T-helper 1 cell treated with Interleukin-12 subunit alpha and Interleukin-12 subunit beta and Interleukin-4 antibody, amounts not matched to agents 30 ng/mL and 1 ng/mL, for 36 hours (primary cell): ENCODE measurements at regions not wholly inside any gene's neighbourhood (a gene's known extent, or its start where the extent isn't known, plus 50 kb on each side); places are given as distances from the start of the nearest gene placed in this dataset.

ENCODE experiments used
- intact Hi-C: fragments of 100-400 bp; cut with micrococcal nuclease; formaldehyde crosslinking; loops from one replicate; pipeline ENCODE4 v1.15.1; 2024

DNA sequence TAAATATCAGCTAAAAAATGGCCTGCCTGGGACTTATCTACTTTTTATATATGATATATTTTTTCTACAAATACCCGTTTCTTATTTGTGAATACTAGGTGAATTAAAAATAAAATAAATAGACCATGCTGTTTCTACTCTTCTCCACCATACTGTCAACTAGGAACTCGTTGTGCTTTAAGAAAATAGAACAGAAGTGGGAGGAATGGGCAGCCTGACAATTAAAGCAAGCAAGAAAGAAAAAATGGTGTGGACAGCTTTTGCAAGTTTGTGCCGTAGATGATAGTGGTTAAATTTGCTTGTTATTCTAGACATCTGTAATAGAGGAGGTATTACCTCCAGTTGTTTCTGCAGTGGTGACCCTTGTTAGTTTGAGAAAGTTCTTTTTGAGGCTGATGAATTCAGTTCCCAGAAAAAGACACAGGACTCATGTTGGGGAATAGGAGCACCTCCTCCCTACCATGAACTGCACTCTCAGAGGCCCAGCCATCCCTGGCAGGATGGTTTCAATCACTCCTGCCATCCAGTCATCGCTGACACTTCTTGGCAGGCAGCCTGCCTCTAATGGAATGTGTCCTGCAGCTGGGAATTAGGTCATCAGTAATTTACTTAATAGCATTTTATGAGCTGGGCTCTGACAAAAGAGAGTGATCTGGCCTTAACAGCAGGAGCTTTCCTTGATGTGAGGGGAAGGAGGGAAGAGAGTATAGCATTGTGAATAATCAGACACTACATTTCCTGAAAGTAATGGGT lies 105.0 kb upstream of the GAP43 start:
- intact Hi-C loops, result no loop called here

GRCh38 chr3:115520241-115520640 lies 103.1 kb upstream of the GAP43 start:
- intact Hi-C loops, result no loop called here

GRCh38 chr3:115520651-115521245 lies 102.6 kb upstream of the GAP43 start:
- intact Hi-C loops, result no loop called here

GRCh38 chr3:115523458-115523857 lies 99.9 kb upstream of the GAP43 start:
- intact Hi-C loops, result no loop called here

DNA sequence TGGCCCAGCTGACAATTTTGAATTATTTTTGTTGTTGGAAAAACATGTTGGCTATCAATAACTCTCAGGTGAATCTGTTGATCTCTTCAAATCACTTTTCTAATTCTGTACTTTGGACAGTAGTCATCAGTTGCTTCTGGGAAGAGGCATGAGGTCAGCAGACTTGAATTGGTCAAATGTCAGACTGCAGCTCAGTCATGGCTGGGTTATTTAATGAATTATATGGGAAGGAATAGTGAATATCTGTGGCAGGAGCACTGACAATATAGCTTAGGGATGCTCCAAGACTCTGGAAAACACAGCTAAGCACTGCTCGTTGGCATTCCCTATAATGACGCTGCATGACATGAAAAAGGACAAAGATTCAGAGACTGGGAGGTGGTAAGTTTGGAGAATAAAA lies 98.8 kb upstream of the GAP43 start:
- intact Hi-C loops, result no loop called here

- intact Hi-C loops, result no loop called here
Measured at GRCh38 chr3:115525731-115526130, 97.6 kb upstream of the GAP43 start.

- intact Hi-C loops, result no loop called here
Measured at GRCh38 chr3:115533218-115533617, 90.1 kb upstream of the GAP43 start.

GRCh38 chr3:115536171-115536570 lies 87.1 kb upstream of the GAP43 start:
- intact Hi-C loops, result no loop called here

- intact Hi-C loops, result no loop called here
Measured at GRCh38 chr3:115537669-115538068, 85.6 kb upstream of the GAP43 start.

DNA sequence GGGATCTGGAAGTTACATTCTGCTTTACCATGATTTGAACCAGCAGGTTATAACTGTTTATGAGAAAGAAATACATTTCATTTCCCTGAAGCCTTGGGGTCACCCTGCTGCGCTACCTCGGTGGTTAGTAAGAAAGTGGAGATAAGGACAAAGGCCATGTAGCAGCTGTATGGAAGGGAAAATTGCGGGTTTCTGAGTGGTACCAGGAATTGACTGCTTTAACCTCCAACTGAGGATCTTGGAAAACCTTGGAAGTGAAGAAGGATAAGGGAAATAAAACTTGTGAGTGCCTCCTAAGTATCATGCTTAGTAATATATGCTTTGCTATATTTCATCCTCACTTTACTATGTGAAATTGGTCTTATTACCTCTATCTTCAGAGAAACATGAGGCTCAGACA lies 76.1 kb upstream of the GAP43 start:
- intact Hi-C loops, result loop anchor here (10.0 kb wide), 1 partner anchor 148 kb away; no protein-coding TSS in a partner anchor

- intact Hi-C loops, result loop anchor here (10.0 kb wide), 1 partner anchor 146 kb away; no protein-coding TSS in a partner anchor
Measured at GRCh38 chr3:115548611-115549010, 74.7 kb upstream of the GAP43 start.

DNA sequence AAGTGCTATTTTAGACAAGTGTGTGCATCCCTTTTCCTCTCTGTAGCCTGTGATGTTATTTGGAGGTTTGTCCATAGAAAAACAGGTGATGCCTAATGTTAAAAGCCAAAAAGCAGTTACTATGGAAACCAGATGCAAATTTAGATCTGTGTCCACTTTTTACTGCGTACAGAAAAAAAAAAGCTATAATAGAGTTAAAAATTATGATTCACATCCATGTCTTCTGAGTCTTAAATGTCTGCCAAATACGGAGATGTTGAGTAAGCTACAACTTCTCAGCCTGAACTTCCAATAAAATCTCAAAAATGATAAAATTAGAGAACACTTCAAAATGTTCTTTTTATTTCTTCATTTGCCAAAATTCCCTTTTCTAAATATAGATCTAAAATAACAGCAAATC lies 74.2 kb upstream of the GAP43 start:
- intact Hi-C loops, result loop anchor here (10.0 kb wide), 1 partner anchor 146 kb away; no protein-coding TSS in a partner anchor

DNA sequence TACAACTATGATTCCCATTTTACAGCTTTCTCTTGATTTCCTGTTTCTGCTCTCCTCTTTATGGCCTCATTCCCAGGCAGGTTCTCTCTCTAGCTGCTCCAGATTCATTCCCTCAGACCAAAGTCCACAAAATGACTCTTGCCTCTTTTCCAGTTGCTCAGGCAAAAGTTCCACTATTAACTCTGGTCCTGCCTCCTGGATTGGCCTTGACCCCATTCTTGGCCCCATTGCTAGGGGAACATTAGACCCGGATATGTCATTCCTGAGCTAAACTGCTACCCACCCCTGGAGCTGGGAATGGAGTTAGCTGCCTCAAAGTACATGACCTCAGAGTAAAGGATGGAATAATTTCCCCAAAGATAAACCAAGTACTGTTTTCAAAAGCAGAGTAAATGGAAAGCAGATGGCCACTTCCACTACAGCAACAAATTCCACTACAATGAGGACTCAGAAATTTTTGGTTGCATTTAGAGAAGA lies 73.0 kb upstream of the GAP43 start:
- intact Hi-C loops, result no loop called here

DNA sequence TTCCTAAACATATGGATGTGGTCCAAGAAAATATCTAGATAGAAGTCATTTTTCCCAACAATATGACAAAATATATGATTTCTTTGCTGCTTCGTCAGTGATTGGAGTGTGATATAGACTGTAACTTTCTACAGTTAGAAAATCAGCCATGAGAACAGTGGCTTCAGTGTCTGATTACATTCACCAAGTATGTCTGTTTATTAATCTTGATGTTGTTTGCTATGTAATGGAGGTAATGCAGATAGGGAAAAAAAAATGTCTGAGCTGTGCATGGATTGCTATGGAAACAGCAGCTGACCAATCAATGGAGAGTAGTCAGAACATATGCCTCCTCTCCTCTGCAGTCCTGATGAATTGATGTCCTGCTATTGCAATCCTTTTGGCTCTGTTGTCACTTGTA lies 72.3 kb upstream of the GAP43 start:
- intact Hi-C loops, result no loop called here

- intact Hi-C loops, result no loop called here
Measured at GRCh38 chr3:115552007-115552406, 71.3 kb upstream of the GAP43 start.

DNA sequence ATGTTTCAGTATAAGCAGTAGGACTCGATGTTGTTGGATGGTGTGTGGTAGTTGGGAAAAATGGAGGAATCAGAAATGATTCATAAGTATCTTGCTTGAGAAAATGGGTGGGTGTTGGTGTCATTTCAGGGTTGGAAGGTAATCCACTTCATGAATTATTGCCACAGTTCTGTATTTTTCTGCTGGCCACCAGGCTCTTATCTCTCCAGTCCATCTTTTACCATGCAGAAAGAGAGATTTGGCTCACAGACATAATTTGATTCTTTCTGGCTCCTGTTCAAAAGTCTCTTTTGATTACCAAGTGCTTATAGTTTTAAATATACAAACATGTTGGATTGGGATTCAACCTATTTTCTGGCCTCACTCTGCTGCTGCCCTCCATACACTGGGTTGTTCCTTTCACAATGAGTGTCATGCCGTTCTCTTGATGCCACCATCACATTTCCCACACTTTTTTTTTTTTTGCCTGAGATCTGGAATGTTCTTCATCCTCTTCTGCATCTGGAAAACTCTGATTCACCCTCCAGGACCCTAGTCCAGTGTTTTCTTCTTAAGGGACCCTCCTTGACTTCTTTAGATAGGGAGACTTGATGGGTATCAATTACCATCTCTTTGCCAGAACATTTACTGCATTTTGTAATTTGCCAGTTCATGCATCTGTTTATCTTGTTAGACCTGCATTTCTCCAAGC lies 69.4 kb upstream of the GAP43 start:
- intact Hi-C loops, result no loop called here

GRCh38 chr3:115554487-115554807 lies 68.9 kb upstream of the GAP43 start:
- intact Hi-C loops, result no loop called here

DNA sequence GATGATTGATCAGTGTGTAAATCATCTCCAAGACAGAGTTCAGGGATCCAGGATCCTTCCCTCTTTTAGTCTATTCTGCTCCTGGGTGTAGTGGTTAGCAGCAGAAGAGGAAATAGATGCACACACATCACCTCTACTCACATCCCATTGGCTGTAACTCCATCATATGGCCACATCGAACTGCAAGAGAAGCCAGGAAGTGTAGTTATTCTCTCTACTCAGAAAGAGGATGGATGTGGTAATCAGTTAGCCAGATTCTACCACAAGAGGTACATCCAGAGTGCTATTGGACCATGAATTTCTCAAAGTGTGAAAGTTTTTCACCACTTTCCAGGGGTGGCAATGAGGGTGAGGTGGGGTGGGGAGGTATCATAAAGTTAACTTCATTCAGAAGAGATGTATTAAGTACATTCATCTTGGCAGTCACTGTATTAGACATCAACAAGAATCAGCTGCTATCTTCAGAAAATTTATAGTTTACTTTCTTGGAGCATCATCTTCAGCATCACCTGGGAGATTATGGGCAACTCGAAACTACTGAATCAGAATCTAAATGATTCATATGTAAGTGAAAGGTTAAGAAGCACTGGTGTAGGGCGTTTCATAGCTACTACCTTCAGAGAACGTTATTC lies 60.6 kb upstream of the GAP43 start:
- intact Hi-C loops, result no loop called here

GRCh38 chr3:115563984-115564383 lies 59.3 kb upstream of the GAP43 start:
- intact Hi-C loops, result no loop called here

- intact Hi-C loops, result no loop called here
Measured at GRCh38 chr3:115571413-115571812, 51.9 kb upstream of the GAP43 start.
